Naive thymus-derived CD8-positive, alpha-beta T cell (primary cell): ENCODE measurements at regions not wholly inside any gene's neighbourhood (a gene's known extent, or its start where the extent isn't known, plus 50 kb on each side); places are given as distances from the start of the nearest gene placed in this dataset.

Experiments used
- ATAC-seq, 2 donors: fragments of 150-1000 bp; cut with Tn5 transposase in 1 of 2; sonication (Bioruptor Pico), chemical (Tn5 transposase) in 1 of 2; 1 replicate in 1 of 2; 2 replicates in 1 of 2; pipeline ENCODE4 v1.10.0; 2021; ENCODE audit warnings: mild to moderate bottlenecking in 2 of 2, moderate library complexity in 2 of 2
- POLR2A ChIA-PET: fragments of 350-600 bp; sonication (Branson Sonifier 250); formaldehyde crosslinking; loops from one replicate; lab custom pipeline; 2021; ENCODE audit warnings: antibody characterized with exemption; lab: Charles Lee
- DNase-seq, 10 donors: peaks; one replicate each; pipeline versions ENCODE4 v3.0.0 to v3.0.0-alpha.2; 2020 to 2022
- H3K27ac Mint-ChIP-seq, 10 donors: one replicate each; pipeline ENCODE4 v1.8.0; 2020 to 2022; ENCODE audit warnings: mild to moderate bottlenecking in 10 of 10, mixed read lengths in 10 of 10, moderate library complexity in 4 of 10, inconsistent platforms in 1 of 10
- H3K27me3 Mint-ChIP-seq, 5 donors: one replicate each; pipeline ENCODE4 v1.8.0; 2021 to 2022; ENCODE audit warnings: mixed read lengths in 5 of 5
- H3K36me3 Mint-ChIP-seq, 3 donors: one replicate each; pipeline ENCODE4 v1.8.0; 2020 to 2022; ENCODE audit warnings: mixed read lengths in 3 of 3, mild to moderate bottlenecking in 2 of 3, inconsistent platforms in 1 of 3
- H3K4me1 Mint-ChIP-seq, 4 donors: one replicate each; pipeline ENCODE4 v1.8.0; 2021 to 2022; ENCODE audit warnings: mixed read lengths in 4 of 4
- H3K4me3 Mint-ChIP-seq, 10 donors: one replicate each; pipeline ENCODE4 v1.8.0; 2020 to 2022; ENCODE audit warnings: mild to moderate bottlenecking in 10 of 10, mixed read lengths in 10 of 10, moderate library complexity in 6 of 10, inconsistent platforms in 1 of 10
- H3K9me3 Mint-ChIP-seq, 9 donors: one replicate each; pipeline ENCODE4 v1.8.0; 2020 to 2022; ENCODE audit warnings: mixed read lengths in 9 of 9, mild to moderate bottlenecking in 3 of 9, inconsistent platforms in 1 of 9, moderate library complexity in 1 of 9

GRCh38 chr1:65703853-65704252 lies 88.8 kb upstream of the PDE4B start:
- no peak for ATAC-seq
- peaks cover 3 to 31% (median 9%) of the 10 kb centered on the region in 5 donors for H3K27me3 Mint-ChIP-seq
- H3K4me3 Mint-ChIP-seq = no peak overlapping the region
- H3K27ac Mint-ChIP-seq = no peak overlapping the region
- H3K9me3 Mint-ChIP-seq = no peaks in the 10 kb centered on the region
- no peak for DNase-seq
- POLR2A ChIA-PET = no interaction called here
- no peaks in the 10 kb centered on the region for H3K4me1 Mint-ChIP-seq
- H3K36me3 Mint-ChIP-seq = no peaks in the 10 kb centered on the region

- H3K9me3 Mint-ChIP-seq = no peaks in the 10 kb centered on the region
- H3K4me3 Mint-ChIP-seq = no peak overlapping the region
- no peaks in the 10 kb centered on the region for H3K36me3 Mint-ChIP-seq
- ATAC-seq (no peak), DNase-seq (no peak)
- H3K27ac Mint-ChIP-seq = no peak overlapping the region
- POLR2A ChIA-PET = no interaction called here
- H3K4me1 Mint-ChIP-seq = no peaks in the 10 kb centered on the region
- H3K27me3 Mint-ChIP-seq = peaks cover 4 to 36% (median 14%) of the 10 kb centered on the region in 5 donors
Observed at GRCh38 chr1:65704318-65704717, 88.4 kb upstream of the PDE4B start.

GRCh38 chr1:65717815-65718454 lies 74.8 kb upstream of the PDE4B start:
- H3K4me3 Mint-ChIP-seq = no peak overlapping the region
- POLR2A ChIA-PET = no interaction called here
- DNase-seq (no peak), ATAC-seq (no peak)
- peaks cover 0 to 1% (median 0%) of the 10 kb centered on the region in 4 donors for H3K4me1 Mint-ChIP-seq
- peaks cover 5 to 19% (median 7%) of the 10 kb centered on the region in 5 donors for H3K27me3 Mint-ChIP-seq
- H3K27ac Mint-ChIP-seq = no peak overlapping the region
- H3K9me3 Mint-ChIP-seq = peaks cover 0 to 1% (median 0%) of the 10 kb centered on the region in 9 donors
- H3K36me3 Mint-ChIP-seq = no peaks in the 10 kb centered on the region

GRCh38 chr1:65719391-65719790 lies 73.3 kb upstream of the PDE4B start:
- Mint-ChIP-seq H3K27me3 (peaks cover 5 to 23% (median 11%) of the 10 kb centered on the region in 5 donors), H3K4me3 (no peak overlapping the region), H3K36me3 (no peaks in the 10 kb centered on the region), H3K4me1 (peaks cover 0 to 1% (median 0%) of the 10 kb centered on the region in 4 donors), H3K9me3 (peaks cover 0 to 1% (median 0%) of the 10 kb centered on the region in 9 donors), H3K27ac (no peak overlapping the region)
- ATAC-seq = no peak
- POLR2A ChIA-PET = no interaction called here
- no peak for DNase-seq

- POLR2A ChIA-PET = no interaction called here
- Mint-ChIP-seq H3K4me1 (peaks cover 0 to 1% (median 0%) of the 10 kb centered on the region in 4 donors), H3K9me3 (peaks cover 0 to 1% (median 0%) of the 10 kb centered on the region in 9 donors), H3K36me3 (no peaks in the 10 kb centered on the region), H3K4me3 (no peak overlapping the region), H3K27me3 (peaks cover 5 to 30% (median 17%) of the 10 kb centered on the region in 5 donors), H3K27ac (no peak overlapping the region)
- no peak for DNase-seq
- ATAC-seq = no peak
Observed at GRCh38 chr1:65722461-65722860, 70.2 kb upstream of the PDE4B start.

- Mint-ChIP-seq H3K9me3 (peaks cover 0 to 1% (median 0%) of the 10 kb centered on the region in 9 donors), H3K36me3 (no peaks in the 10 kb centered on the region), H3K27ac (no peak overlapping the region), H3K4me3 (no peak overlapping the region), H3K4me1 (peaks cover 0 to 1% (median 0%) of the 10 kb centered on the region in 4 donors), H3K27me3 (peaks cover 3 to 29% (median 18%) of the 10 kb centered on the region in 5 donors)
- no peak for DNase-seq
- no peak for ATAC-seq
- POLR2A ChIA-PET = no interaction called here
Observed at GRCh38 chr1:65724151-65724550, 68.5 kb upstream of the PDE4B start.

GRCh38 chr1:65725064-65725463 lies 67.6 kb upstream of the PDE4B start:
- peaks cover 0 to 1% (median 0%) of the 10 kb centered on the region in 4 donors for H3K4me1 Mint-ChIP-seq
- H3K27ac Mint-ChIP-seq = no peak overlapping the region
- H3K4me3 Mint-ChIP-seq = no peak overlapping the region
- POLR2A ChIA-PET = no interaction called here
- no peaks in the 10 kb centered on the region for H3K36me3 Mint-ChIP-seq
- no peak for ATAC-seq
- peaks cover 2 to 26% (median 19%) of the 10 kb centered on the region in 5 donors for H3K27me3 Mint-ChIP-seq
- DNase-seq = no peak
- H3K9me3 Mint-ChIP-seq = no peaks in the 10 kb centered on the region

- no peaks in the 10 kb centered on the region for H3K9me3 Mint-ChIP-seq
- ATAC-seq (no peak), DNase-seq (no peak)
- no peaks in the 10 kb centered on the region for H3K36me3 Mint-ChIP-seq
- POLR2A ChIA-PET = no interaction called here
- H3K27me3 Mint-ChIP-seq = peaks cover 3 to 22% (median 9%) of the 10 kb centered on the region in 5 donors
- H3K4me1 Mint-ChIP-seq = no peaks in the 10 kb centered on the region
- no peak overlapping the region for H3K4me3 Mint-ChIP-seq
- no peak overlapping the region for H3K27ac Mint-ChIP-seq
Observed at GRCh38 chr1:65728504-65728903, 64.2 kb upstream of the PDE4B start.

GRCh38 chr1:65729259-65729658 lies 63.4 kb upstream of the PDE4B start:
- Mint-ChIP-seq H3K9me3 (no peaks in the 10 kb centered on the region), H3K4me3 (no peak overlapping the region), H3K27me3 (peaks cover 2 to 22% (median 9%) of the 10 kb centered on the region in 5 donors), H3K4me1 (no peaks in the 10 kb centered on the region), H3K27ac (no peak overlapping the region), H3K36me3 (no peaks in the 10 kb centered on the region)
- no peak for DNase-seq
- POLR2A ChIA-PET = no interaction called here
- ATAC-seq = no peak

- no peaks in the 10 kb centered on the region for H3K4me1 Mint-ChIP-seq
- POLR2A ChIA-PET = no interaction called here
- no peak overlapping the region for H3K27ac Mint-ChIP-seq
- peaks cover 0 to 10% (median 3%) of the 10 kb centered on the region in 5 donors for H3K27me3 Mint-ChIP-seq
- H3K9me3 Mint-ChIP-seq = peaks cover 0 to 4% (median 0%) of the 10 kb centered on the region in 9 donors
- ATAC-seq = no peak
- no peak overlapping the region for H3K4me3 Mint-ChIP-seq
- no peaks in the 10 kb centered on the region for H3K36me3 Mint-ChIP-seq
- DNase-seq = no peak
Observed at GRCh38 chr1:65734979-65735378, 57.7 kb upstream of the PDE4B start.

GRCh38 chr1:65741993-65742392 lies 50.7 kb upstream of the PDE4B start:
- Mint-ChIP-seq H3K4me3 (no peak overlapping the region), H3K9me3 (peaks cover 8 to 43% (median 23%) of the 10 kb centered on the region in 9 donors), H3K36me3 (peaks cover 0 to 27% (median 3%) of the 10 kb centered on the region in 3 donors), H3K27ac (no peak overlapping the region), H3K27me3 (peaks cover 5 to 34% (median 15%) of the 10 kb centered on the region in 5 donors), H3K4me1 (no peaks in the 10 kb centered on the region)
- no peak for DNase-seq
- ATAC-seq = no peak
- POLR2A ChIA-PET = no interaction called here
